ENCODE measurements at regions not wholly inside any gene's neighbourhood (a gene's known extent, or its start where the extent isn't known, plus 50 kb on each side); places are given as distances from the start of the nearest gene placed in this dataset.

DNA sequence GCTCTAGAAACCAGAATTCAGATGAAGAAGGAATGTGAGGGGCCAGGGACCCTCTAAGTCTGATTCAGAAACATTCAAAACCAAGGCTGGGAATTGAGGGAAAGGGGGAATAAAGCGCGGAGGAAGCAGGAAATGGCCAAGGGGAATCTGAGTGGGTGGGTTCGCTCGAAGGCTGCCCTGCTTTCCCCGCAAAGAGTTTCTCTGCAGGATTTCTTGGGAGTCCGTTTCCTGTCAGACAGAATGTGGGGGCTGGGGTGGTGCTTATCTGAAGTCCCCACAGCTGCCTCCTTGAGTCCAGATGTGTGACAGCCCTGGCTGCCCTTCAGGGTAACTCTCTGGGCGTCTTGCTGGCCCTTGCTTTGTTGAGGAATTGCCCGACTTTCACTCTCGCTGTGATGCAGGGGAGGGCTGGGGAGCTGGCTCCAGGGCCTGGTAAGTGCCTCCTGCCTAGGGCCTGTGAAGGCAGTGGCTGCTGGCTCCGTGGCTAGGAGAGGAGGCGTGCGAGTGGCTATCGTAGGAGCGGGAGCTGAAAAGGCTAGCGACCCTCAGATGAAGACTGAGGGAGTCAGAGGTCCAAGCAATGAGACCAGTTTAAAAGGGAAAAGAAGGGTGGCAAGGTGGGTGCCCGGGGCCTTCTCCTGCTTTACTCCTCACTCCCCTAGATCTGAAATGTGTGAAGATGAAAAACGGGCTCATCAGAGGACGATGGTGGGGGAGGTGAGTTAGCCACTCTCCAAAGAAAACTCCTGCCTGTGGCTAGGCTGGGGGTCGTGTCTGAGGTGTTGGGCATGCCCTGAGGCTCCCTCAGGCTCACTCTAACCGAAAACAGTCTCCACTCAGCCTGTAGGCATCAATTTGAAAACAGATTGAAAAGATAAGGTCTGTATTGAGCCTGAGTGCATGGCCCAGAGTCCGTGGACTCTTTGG, 143.9 kb upstream of the UMPS start:
- no peak for DNase-seq

DNA sequence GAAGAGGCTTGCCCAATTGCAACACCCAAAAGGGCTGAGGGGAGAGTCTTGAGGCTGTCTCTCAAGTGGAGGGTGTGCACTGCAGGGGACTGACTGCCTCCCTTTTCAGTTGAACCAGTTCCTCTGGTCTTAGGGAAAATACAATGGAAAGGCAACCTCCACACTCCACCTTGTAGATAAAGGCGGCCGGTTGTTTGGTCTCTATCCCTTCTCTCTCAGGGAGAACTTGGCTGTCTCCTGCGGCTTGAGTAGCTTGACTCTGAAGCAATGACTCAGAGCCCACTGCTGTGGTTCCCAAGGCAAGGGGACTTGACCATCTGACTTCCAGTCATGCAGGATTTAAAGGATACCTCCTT, 143.2 kb upstream of the UMPS start:
- DNase-seq, result no peak

DNA sequence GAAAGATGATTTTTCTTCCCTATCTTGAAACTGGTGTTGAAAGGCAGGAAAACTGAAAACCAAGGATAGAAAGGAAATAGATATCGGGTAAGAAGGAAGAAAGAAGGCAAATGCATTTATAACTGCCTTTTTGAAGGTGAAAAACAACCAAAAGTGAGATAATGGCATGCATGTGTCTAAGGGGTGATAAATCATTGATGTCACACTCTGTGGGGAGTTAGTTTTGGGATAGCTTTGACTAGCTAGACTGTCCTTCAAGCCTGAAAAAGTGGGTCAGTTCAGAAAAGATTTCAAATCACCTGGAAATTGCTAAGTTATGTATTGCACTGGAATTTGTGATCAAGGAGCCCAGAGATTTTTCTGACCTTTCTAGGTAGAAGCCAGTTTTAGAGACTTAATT, 142.2 kb upstream of the UMPS start:
- DNase-seq, result no peak

DNA sequence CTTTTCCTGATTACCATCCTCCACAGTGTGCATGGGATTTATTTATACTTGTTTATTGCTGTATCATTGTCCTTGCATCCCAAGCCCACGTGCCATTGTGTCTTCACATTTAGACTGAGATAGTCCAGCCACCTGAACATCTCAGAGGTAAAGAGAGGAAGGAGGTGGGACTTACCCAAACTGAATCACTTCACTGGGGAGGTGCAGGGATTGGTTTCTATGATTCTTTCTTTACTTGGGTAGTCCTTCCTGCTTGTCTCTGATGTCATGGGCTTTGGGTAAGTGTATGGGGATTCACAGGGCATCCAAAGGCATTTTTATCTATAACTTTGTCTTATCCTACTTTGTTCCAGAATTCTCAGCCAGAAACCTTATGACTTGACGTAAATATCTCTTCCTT, 141.5 kb upstream of the UMPS start:
- no peak for DNase-seq

DNA sequence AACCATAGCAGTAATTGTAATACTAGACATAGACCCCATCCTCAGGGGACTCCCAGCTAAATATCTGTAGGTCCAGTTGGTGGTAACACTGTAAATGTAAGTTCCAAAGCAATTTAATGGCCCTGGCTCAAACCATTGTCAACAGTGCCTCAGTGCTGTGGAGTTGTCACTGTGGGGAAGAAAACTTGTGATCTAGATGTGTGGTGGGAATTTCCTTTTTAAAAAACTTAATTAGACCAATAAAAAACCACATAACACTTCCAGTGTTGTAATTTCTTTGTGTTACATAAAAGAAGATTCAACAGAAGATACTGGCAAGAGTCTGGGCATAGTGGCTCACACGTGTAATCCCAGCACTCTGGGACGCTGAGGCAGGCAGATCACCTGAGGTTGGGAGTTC, 138.6 kb upstream of the UMPS start:
- DNase-seq, result no peak

- DNase-seq, result no peak
Measured at GRCh38 chr3:124592658-124593441, 137.4 kb upstream of the UMPS start.

GRCh38 chr3:124593442-124593829, 136.8 kb upstream of the UMPS start:
- DNase-seq, result no peak

- no peak for DNase-seq
Measured at GRCh38 chr3:124594581-124594980, 135.7 kb upstream of the UMPS start.

DNA sequence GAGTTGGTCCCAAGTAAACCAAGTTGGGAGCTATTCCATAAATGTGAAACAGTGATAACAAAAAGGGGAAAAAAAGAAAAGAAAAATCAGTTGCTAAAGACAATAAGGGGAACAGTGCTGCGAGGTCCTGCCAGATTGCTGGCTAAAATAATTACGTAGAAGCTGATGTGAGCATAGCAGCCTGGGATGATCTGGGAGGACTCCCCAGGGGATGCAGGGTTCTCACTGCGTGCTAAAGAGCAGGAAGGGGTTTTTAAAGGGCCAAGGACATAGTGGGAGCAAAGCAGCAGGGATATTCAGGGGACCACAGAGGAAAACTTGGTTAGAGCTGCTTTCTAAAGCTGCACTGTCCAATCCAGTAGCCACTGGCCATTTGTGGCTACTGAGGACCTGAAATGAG, 133.0 kb upstream of the UMPS start:
- no peak for DNase-seq

GRCh38 chr3:124597979-124598378, 132.3 kb upstream of the UMPS start:
- no peak for DNase-seq

- peak; percentile 81 for DNase-seq
Measured at GRCh38 chr3:124599147-124599765, 131.0 kb upstream of the UMPS start.

- no peak for DNase-seq
Measured at GRCh38 chr3:124599779-124600693, 130.2 kb upstream of the UMPS start.

- DNase-seq, result no peak
Measured at GRCh38 chr3:124600765-124601164, 129.5 kb upstream of the UMPS start.

GRCh38 chr3:124601190-124601589, 129.1 kb upstream of the UMPS start:
- no peak for DNase-seq

DNA sequence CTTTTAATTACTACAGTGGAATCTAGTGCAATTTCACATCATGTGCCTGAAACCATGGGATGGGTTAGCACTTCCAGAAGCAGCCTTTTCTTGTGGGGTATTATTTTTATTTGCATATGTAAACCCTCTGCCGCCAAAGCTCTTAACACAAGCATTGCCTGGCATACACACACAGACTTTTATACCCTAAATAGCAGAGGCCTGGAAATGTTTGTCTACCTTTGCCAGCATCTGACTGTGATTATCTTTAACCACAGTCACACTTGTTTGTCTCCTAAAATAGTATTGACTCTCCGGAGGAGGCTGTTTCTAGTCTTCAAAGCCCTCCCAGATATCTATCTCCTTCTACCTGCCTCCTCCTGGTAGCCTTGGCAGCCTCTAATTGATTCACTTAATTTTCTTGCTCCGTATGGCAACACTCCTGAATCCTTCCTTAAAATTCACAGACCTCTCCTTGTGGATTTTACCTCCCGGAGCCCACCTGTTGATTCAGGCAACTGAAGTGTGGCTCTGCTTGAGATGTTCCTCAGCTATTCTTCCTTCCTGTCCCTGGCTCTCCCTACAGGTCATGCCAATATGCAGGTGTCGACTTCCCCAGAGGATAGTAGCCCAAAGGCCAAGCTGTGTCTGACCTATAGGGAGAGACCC, 127.1 kb upstream of the UMPS start:
- no peak for DNase-seq

- DNase-seq, result no peak
Measured at GRCh38 chr3:124605781-124606579, 124.3 kb upstream of the UMPS start.

DNA sequence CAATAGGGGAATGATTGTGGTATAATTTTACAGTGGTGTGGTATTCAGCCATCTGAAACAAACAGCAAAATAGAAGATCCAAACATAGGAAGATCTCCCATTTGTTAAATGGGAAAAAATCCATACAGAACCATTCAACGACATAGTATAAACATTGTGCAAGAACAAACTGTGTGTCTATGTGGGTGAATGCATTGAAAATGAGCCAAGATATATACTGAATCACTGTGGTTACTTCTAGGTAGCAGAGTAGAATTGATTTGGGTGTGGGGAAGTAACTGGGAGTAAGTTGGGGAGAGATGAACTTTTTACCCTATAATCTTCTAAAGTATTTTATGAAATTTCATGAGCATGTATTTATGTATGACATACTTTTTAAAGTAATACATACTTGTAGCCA, 123.1 kb upstream of the UMPS start:
- no peak for DNase-seq

GRCh38 chr3:124609402-124609801, 120.8 kb upstream of the UMPS start:
- no peak for DNase-seq

DNA sequence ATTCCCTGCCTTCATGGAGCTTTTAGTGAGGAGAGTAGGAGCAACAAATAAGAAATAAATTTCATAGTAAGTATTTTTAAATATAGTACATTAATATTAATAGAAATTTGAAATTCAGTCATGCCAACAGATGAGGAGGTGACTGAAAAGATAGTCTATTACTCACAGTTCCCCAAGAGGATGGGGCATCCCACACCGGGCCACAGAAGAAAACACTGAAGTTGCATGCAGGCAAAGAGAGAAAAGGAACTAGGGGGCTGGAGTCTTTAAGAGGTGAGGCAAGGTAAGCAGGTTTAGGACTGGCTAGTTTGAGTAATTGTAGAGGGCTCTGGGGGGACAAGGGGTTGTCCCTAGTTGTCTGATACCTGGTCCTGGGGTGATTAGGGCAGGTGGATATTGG, 120.1 kb upstream of the UMPS start:
- no peak for DNase-seq

DNA sequence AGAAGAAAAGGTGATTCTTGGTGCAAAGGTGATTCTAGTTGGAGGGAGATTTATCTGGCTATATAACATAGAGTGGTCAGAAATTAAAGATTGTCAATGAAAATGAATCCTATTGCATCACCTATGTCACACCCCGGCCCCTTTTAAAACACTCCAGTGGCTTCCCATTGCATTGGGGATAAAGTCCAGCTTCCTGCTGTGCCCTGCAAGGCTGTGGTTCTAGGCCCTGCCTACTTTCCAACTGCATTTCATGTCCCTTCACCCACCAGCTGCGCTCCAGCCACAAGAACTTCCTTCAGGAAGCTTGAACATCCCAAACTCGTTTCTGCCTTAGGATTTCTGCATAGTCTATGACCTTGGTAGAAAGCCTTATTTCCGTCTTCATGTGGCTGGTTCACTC, 118.7 kb upstream of the UMPS start:
- DNase-seq, result no peak

DNA sequence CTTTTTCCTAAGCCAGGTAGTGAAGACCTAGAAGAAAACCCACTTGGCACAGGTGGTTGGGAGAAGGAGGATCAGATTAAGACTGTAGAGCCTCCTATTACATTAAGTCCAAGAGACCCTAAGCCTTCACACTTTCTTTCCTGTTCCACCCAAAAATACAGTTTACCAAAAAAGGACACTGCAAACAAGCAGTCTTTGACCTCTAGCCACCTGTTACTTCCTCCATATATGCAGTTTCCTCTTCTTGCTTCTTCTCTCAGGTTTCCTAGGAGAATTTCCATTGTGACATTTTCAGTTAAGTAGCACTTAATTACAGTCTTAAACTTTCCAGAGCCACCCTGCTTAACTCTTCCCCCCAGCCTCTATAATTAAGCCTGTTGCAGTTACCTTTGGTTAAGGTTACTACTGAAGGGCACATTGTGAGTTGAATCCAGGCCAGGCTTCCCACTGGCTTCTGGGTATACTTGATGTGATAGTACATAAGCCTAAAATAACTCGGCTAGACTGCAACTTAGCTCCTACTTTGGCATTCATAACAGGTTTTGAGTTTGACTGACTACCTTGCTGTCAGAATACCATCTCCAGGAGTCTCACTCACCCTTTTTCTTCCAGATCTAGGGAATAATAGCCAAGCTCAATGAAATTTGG, 114.2 kb upstream of the UMPS start:
- DNase-seq, result no peak

Measured in NCI-H1694 (cell line).